MG63 (cell line): ENCODE measurements at regions not wholly inside any gene's neighbourhood (a gene's known extent, or its start where the extent isn't known, plus 50 kb on each side); places are given as distances from the start of the nearest gene placed in this dataset.
"Not testable (repeated sequence)": the region's sequence is repeated elsewhere in the genome, so short reads cannot be mapped to it uniquely, and the experiment has no call there.

Source experiments
- DNase-seq: peaks from one replicate; pipeline ENCODE4 v3.0.0-alpha.2; 2020
- H3K27me3 ChIP-seq: fragments of 250-450 bp; sonication (Bioruptor Pico); 2 replicates; pipeline ENCODE4 v1.5.1; 2020; ENCODE audit warnings: mild to moderate bottlenecking, moderate library complexity
- H3K36me3 ChIP-seq: fragments of 250-450 bp; sonication (Bioruptor Pico); 2 replicates; pipeline ENCODE4 v1.5.1; 2020; ENCODE audit warnings: mild to moderate bottlenecking, moderate library complexity
- H3K4me3 ChIP-seq: fragments of 250-450 bp; sonication (Bioruptor Pico); 2 replicates; pipeline ENCODE4 v1.5.1; 2020; ENCODE audit warnings: mild to moderate bottlenecking, moderate library complexity
- H3K9me3 ChIP-seq: fragments of 250-450 bp; sonication (Bioruptor Pico); 2 replicates; pipeline ENCODE4 v1.5.1; 2020; ENCODE audit warnings: mild to moderate bottlenecking, moderate library complexity

DNA sequence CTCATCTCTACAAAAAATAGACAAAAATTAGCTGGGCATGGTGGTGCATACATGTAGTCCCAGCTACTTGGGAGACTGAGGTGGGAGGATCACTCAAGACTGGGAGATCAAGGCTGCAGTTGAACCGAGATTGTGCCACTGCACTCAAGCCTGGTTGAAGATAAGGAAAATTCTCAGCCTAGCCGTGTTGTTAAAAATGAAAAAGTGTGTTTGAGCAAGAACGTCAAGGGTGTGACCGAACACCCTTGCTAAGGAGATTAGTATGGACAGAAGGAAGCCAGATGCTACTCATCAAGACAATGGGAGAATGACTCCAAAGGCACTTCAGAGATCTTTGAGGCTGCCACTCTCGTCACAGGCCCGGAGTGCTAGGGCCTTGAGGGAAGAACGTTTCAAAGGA is 70.0 kb upstream of the NDUFV2 start:
- Histone ChIP-seq H3K27me3 (no peaks in the 10 kb centered on the region), H3K4me3 (no peak overlapping the region), H3K9me3 (no peaks in the 10 kb centered on the region), H3K36me3 (no peaks in the 10 kb centered on the region)
- DNase-seq = no peak

DNA sequence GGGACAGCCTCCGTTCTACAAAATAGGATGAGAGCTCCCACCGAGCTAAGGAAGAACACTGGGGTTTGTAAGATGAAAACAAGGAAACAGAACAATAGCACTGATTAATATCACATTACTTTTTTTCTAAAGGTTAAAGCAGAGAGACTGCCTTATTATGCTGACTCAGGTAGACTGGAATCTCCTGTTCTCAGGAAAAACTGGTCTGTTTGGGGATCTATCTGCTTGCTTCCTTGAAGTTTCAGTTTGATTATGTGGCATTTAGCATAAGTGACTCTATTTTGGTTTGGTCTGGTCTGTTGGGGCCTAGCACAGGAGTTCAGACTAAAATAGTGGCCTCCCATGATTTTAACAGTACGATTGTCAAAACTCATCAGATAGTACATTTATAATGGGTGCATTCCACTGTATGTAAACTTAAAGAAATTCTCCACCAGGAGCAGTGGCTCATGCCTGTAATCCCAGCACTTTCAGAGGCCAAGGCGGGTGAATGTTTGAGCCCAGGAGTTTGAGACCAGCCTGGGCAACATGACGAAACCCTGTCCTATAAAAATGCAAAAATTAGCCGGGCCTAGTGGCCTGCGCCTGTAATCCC is 64.1 kb upstream of the NDUFV2 start:
- no peaks in the 10 kb centered on the region for H3K9me3 ChIP-seq
- no peaks in the 10 kb centered on the region for H3K27me3 ChIP-seq
- no peaks in the 10 kb centered on the region for H3K36me3 ChIP-seq
- no peak overlapping the region for H3K4me3 ChIP-seq
- DNase-seq = no peak

DNA sequence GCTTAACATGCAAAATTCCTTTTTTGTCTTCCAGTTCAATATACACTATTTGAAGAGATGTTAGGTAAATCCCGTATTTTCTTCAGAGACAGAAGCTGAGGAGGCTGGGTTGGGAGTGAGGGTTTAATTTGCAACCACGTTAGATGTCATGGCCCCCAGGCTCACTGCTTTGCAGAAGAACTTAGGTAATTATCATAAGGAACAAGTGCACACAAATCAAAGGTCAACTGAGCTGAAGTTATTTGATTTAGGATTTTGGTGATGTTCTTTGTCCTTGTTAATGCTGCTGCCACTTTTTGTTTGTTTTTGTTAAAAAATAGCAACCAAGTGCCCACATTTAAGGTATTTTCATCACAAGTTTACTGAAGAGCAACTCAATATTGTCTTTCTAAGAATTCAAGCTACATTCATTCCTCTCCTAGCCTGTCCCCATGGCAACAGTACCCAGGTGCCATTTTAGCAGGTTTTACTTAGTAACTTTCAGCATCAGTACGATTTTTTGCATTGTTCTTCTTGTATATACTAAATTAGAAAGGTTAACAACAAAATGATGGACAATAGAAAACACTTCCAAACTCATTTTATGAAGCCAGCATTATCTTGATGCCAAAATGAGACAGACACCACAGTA is 62.9 kb upstream of the NDUFV2 start:
- H3K4me3 ChIP-seq = no peak overlapping the region
- no peaks in the 10 kb centered on the region for H3K36me3 ChIP-seq

GRCh38 chr18:9042766-9043481 is 59.6 kb upstream of the NDUFV2 start:
- no peak for DNase-seq
- H3K36me3 ChIP-seq = no peaks in the 10 kb centered on the region
- H3K9me3 ChIP-seq = no peaks in the 10 kb centered on the region
- no peak overlapping the region for H3K4me3 ChIP-seq
- no peaks in the 10 kb centered on the region for H3K27me3 ChIP-seq

More for the DNA sequence above, 62.9 kb upstream of the NDUFV2 start:
- no peaks in the 10 kb centered on the region for H3K27me3 ChIP-seq
- no peaks in the 10 kb centered on the region for H3K9me3 ChIP-seq
- no peak for DNase-seq

GRCh38 chr18:9043581-9043980 is 58.9 kb upstream of the NDUFV2 start:
- no peak for DNase-seq
- H3K4me3 ChIP-seq = no peak overlapping the region
- H3K9me3 ChIP-seq = peaks cover 3% of the 10 kb centered on the region; the same call in 1 of the 2 replicates
- H3K36me3 ChIP-seq = no peaks in the 10 kb centered on the region
- H3K27me3 ChIP-seq = no peaks in the 10 kb centered on the region

- H3K4me3 ChIP-seq = no peak overlapping the region
- H3K36me3 ChIP-seq = no peaks in the 10 kb centered on the region
- peaks cover 15% of the 10 kb centered on the region for H3K9me3 ChIP-seq
- DNase-seq = no peak
- no peaks in the 10 kb centered on the region for H3K27me3 ChIP-seq
Measured at GRCh38 chr18:9047715-9048114, 54.8 kb upstream of the NDUFV2 start.

GRCh38 chr18:9048236-9048635 is 54.3 kb upstream of the NDUFV2 start:
- Histone ChIP-seq H3K4me3 (no peak overlapping the region), H3K9me3 (peaks cover 15% of the 10 kb centered on the region), H3K27me3 (no peaks in the 10 kb centered on the region), H3K36me3 (no peaks in the 10 kb centered on the region)
- no peak for DNase-seq

DNA sequence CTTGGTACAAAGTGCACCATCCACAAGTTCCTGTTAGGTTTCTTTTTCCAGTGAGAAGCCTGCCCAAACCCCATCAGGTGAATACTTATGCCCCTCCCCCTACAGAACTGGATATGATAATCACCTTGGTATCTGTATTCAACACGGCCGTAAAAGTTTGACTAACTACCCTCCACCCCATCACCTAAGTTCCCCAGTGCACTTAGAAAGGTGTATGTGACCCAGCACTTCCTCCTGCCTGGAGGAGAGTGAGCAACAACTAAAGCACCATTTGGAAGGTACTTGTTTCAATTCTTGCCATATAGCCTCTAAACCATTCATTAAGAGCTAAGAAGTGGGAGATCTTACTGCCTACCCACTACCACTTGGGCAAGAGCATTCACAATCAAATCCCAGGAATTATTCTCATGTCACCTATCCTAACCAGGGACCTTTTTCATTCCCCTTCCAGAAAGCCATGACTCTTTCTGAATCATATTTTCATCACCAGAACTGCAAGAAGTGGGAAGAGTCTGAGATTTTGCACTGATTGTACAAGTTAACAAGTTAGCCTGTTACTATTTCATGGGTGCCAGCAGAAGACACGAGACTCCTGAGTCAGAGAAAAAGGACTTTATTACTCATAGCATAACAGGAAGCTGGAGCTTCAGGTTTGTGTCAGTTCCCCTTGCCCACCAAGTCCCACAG is 53.5 kb upstream of the NDUFV2 start:
- H3K27me3 ChIP-seq = no peaks in the 10 kb centered on the region
- H3K9me3 ChIP-seq = peaks cover 15% of the 10 kb centered on the region
- H3K4me3 ChIP-seq = no peak overlapping the region
- no peak for DNase-seq
- no peaks in the 10 kb centered on the region for H3K36me3 ChIP-seq

DNA sequence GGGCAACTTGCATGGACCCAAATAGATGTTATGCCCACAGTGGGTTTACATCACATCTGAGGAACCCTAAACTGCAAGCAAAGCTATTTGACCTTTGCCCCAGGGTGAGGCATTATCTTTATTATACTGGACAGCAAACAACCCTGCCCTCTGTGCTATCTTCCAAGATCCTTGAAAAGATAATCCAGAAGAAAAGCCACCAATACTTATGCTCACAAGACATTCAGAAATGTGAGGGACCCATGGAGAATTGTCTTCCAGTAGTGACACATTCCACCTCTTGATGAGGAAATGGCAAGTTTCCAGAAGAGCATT is 53.0 kb upstream of the NDUFV2 start:
- DNase-seq = no peak

GRCh38 chr18:9050628-9051284 is 51.7 kb upstream of the NDUFV2 start:
- not testable (repeated sequence) for DNase-seq, H3K36me3 ChIP-seq, H3K27me3 ChIP-seq, H3K4me3 ChIP-seq
- peaks cover 15% of the 10 kb centered on the region for H3K9me3 ChIP-seq

More for the DNA sequence above, 53.0 kb upstream of the NDUFV2 start:
- Histone ChIP-seq H3K9me3 (peaks cover 15% of the 10 kb centered on the region), H3K4me3 (no peak overlapping the region), H3K36me3 (no peaks in the 10 kb centered on the region), H3K27me3 (no peaks in the 10 kb centered on the region)
